MM.1S (cell line): ENCODE measurements at regions not wholly inside any gene's neighbourhood (a gene's known extent, or its start where the extent isn't known, plus 50 kb on each side); places are given as distances from the start of the nearest gene placed in this dataset.

Experiments used
- CTCF ChIP-seq: fragments of 300-600 bp; sonication (generic); IDR thresholded peaks from 2 replicates; pipeline ENCODE4 v1.5.1; 2016; ENCODE audit warnings: antibody characterized with exemption, low read length, mixed read lengths
- EZH2phosphoT487 ChIP-seq: fragments of 300-600 bp; sonication (generic); IDR thresholded peaks from 2 replicates; pipeline ENCODE4 v1.6.1; 2018; ENCODE audit warnings: antibody characterized with exemption, low read length

DNA sequence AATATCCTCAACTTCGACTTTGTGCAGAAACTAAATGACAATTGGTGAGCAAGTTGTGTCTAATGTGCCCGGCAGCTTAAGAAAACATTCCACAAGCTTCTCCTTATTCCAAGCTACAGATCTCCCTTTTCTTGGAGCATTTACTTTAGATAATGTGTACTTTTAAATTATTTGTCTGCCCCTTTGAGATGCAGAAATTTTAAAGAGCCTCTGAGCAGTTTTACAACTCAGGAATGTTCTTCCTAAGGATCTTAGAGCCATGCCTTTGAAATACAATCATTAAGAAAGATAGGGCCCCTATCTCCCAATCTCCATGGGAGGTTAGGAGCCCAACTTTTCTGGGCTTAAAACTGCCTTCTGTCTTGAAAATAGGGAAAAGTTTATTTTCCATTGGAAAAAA, 723.7 kb upstream of the COX7C start:
- TF ChIP-seq CTCF = no peak
- TF ChIP-seq EZH2phosphoT487 = no peak
